GM23248 (cell line): ENCODE measurements at regions not wholly inside any gene's neighbourhood (a gene's known extent, or its start where the extent isn't known, plus 50 kb on each side); places are given as distances from the start of the nearest gene placed in this dataset.

ENCODE experiments used
- EZH2 ChIP-seq: fragments of 200-600 bp; sonication (generic); IDR thresholded peaks from 2 replicates; pipeline ENCODE4 v1.6.1; 2018; ENCODE audit warnings: antibody characterized with exemption, mild to moderate bottlenecking; ENCODE audit not compliant: insufficient read depth, poor library complexity, severe bottlenecking
- EZH2phosphoT487 ChIP-seq: fragments of 200-600 bp; sonication (generic); IDR thresholded peaks from 2 replicates; pipeline ENCODE4 v1.6.1; 2018; ENCODE audit warnings: antibody characterized with exemption, moderate library complexity, mild to moderate bottlenecking, low read depth; ENCODE audit not compliant: insufficient read depth

DNA sequence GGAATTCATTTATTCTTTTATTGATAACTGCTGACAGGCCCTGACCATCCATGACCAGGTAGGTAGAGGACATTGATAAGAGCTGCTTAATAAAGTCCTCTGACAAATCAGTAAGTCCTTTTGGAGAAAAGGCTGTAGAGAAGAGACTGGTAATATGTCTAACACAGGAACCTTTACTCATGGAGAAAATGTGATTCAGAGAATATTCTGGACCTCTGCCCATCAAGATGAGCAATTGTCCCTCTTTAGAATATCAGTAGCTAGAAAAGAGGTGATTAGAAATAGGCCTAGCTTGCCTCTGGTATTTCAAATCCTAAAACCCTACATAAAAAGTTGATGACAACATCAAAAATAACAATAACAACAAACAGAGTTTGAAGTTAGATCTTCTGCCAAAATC lies 642.3 kb downstream of the TBC1D4 start:
- TF ChIP-seq EZH2phosphoT487 (no peak), EZH2 (no peak)
